Retinal pigment epithelial cell (primary cell): ENCODE measurements at regions not wholly inside any gene's neighbourhood (a gene's known extent, or its start where the extent isn't known, plus 50 kb on each side); places are given as distances from the start of the nearest gene placed in this dataset.

Experiments used
- DNase-seq: peaks from one replicate; pipeline ENCODE4 v3.0.0-alpha.2; 2010; ENCODE audit warnings: low read depth
- H3K4me3 ChIP-seq: 2 replicates; pipeline ENCODE4 v1.5.1; 2011; ENCODE audit warnings: mild to moderate bottlenecking, low read length, control low read depth, moderate library complexity
- CTCF ChIP-seq: conservative IDR thresholded peaks from 2 replicates; pipeline ENCODE4 v1.5.1; 2011; ENCODE audit warnings: low read depth, low read length, control low read depth, inconsistent platforms

- no peak for TF ChIP-seq CTCF
- no peak for DNase-seq
- no peak overlapping the region for H3K4me3 ChIP-seq
Observed at GRCh38 chr5:8340261-8340660, 471.3 kb downstream of the MTRR start.

- no peak overlapping the region for H3K4me3 ChIP-seq
- peak; percentile 58 for TF ChIP-seq CTCF
- no peak for DNase-seq
Observed at GRCh38 chr5:8340739-8341344, 471.9 kb downstream of the MTRR start.

- no peak for DNase-seq
- no peak overlapping the region for H3K4me3 ChIP-seq
- TF ChIP-seq CTCF = no peak
Observed at GRCh38 chr5:8341406-8341805, 472.5 kb downstream of the MTRR start.

GRCh38 chr5:8347984-8348383 is 479.0 kb downstream of the MTRR start:
- TF ChIP-seq CTCF = no peak
- no peak overlapping the region for H3K4me3 ChIP-seq
- DNase-seq = no peak

- no peak overlapping the region for H3K4me3 ChIP-seq
- no peak for TF ChIP-seq CTCF
- DNase-seq = no peak
Observed at GRCh38 chr5:8349855-8350254, 480.9 kb downstream of the MTRR start.

- DNase-seq = no peak
- no peak for TF ChIP-seq CTCF
- H3K4me3 ChIP-seq = no peak overlapping the region
Observed at GRCh38 chr5:8350644-8351339, 481.8 kb downstream of the MTRR start.

GRCh38 chr5:8355981-8356380 is 487.0 kb downstream of the MTRR start:
- no peak overlapping the region for H3K4me3 ChIP-seq
- TF ChIP-seq CTCF = no peak
- no peak for DNase-seq
